HepG2 (cell line): ENCODE measurements at regions not wholly inside any gene's neighbourhood (a gene's known extent, or its start where the extent isn't known, plus 50 kb on each side); places are given as distances from the start of the nearest gene placed in this dataset.
A peak's percentile ranks its signal among the peaks of the same experiment; 100 is the strongest.

ENCODE experiments used
- ATAC-seq: fragments of 200-7000 bp; cut with Tn5 transposase; 3 replicates; pipeline ENCODE4 v1.9.1; 2020; ENCODE audit warnings: mild to moderate bottlenecking, moderate library complexity
- BruUV-seq: library from RNA; stranded (reverse); fragments of 400-500 nt; replicated peaks from 2 replicates; lab custom pipeline; 2021; lab: Mats Ljungman, UMichigan
- CTCF ChIA-PET: fragments of 300-600 bp; formaldehyde crosslinking; extraction: SDS; loops from one replicate; lab custom pipeline; 2021; ENCODE audit warnings: low total read pairs, inconsistent platforms, low intra/inter-chr PET ratio; lab: Yijun Ruan, JAX
- POLR2A ChIA-PET: fragments of 350-600 bp; sonication (Branson Sonifier 250); formaldehyde crosslinking; loops from one replicate; lab custom pipeline; 2020; ENCODE audit warnings: antibody characterized with exemption, inconsistent platforms; lab: Yijun Ruan, JAX
- DNase-seq: peaks from one replicate; pipeline ENCODE4 v3.0.0-alpha.2; 2015; ENCODE audit warnings: low spot score
- FAIRE-seq: peaks from 3 replicates; lab custom pipeline; 2011; peaks lifted over from hg19 to GRCh38; lab: Jason Lieb, UNC
- H2AFZ ChIP-seq: one replicate; pipeline ENCODE4 v1.6.1; 2011; ENCODE audit warnings: low read length, inconsistent platforms
- H3K27ac ChIP-seq: fragments of 300-600 bp; 3 replicates; pipeline ENCODE4 v1.8.0; 2011; ENCODE audit warnings: mixed run types, mild to moderate bottlenecking, mixed read lengths, low read length, inconsistent platforms; ENCODE audit not compliant: insufficient read depth; ENCODE audit errors: extremely low read length
- H3K27me3 ChIP-seq, 2 experiments: fragments of 200-600 bp in 1 of 2; 2 replicates in 1 of 2; 3 replicates in 1 of 2; pipeline versions ENCODE4 v1.6.0 to v1.8.0; 2011; ENCODE audit warnings: low read length in 2 of 2, mild to moderate bottlenecking in 2 of 2, moderate library complexity in 2 of 2, inconsistent platforms in 1 of 2; ENCODE audit not compliant: insufficient read depth in 2 of 2, control insufficient read depth in 1 of 2
- H3K36me3 ChIP-seq, 2 experiments: fragments of 200-600 bp in 1 of 2; replicated peaks in 1 of 2; 2 replicates in 1 of 2; 3 replicates in 1 of 2; pipeline versions ENCODE4 v1.5.1 to v1.8.0; 2011; ENCODE audit warnings: low read length in 2 of 2, inconsistent platforms in 1 of 2; ENCODE audit not compliant: insufficient read depth in 2 of 2, control insufficient read depth in 1 of 2
- H3K4me1 ChIP-seq: 2 replicates; pipeline ENCODE4 v1.5.1; 2012; ENCODE audit warnings: low read length, inconsistent platforms; ENCODE audit not compliant: insufficient read depth
- H3K4me2 ChIP-seq: 2 replicates; pipeline ENCODE4 v1.6.0; 2011; ENCODE audit warnings: low read depth, low read length, inconsistent platforms
- H3K4me3 ChIP-seq, 3 experiments: fragments of 200-600 bp in 1 of 3; sonication (generic), shearing (Covaris generic) in 1 of 3; replicated peaks in 1 of 3; 2 replicates each; pipeline ENCODE4 v1.5.1; 2011 to 2016; ENCODE audit warnings: low read length in 3 of 3, inconsistent platforms in 2 of 3, low read depth in 2 of 3, mild to moderate bottlenecking in 2 of 3, control low read depth in 1 of 3, mixed read lengths in 1 of 3; ENCODE audit not compliant: insufficient read depth in 1 of 3
- H3K79me2 ChIP-seq: one replicate; pipeline ENCODE4 v1.6.1; 2011; ENCODE audit warnings: low read length, inconsistent platforms; ENCODE audit not compliant: insufficient read depth
- H3K9ac ChIP-seq: 2 replicates; pipeline ENCODE4 v1.6.0; 2011; ENCODE audit warnings: mild to moderate bottlenecking, low read depth, low read length, inconsistent platforms; ENCODE audit not compliant: insufficient read depth
- H3K9me3 ChIP-seq: 2 replicates; pipeline ENCODE4 v1.5.1; 2012; ENCODE audit warnings: mild to moderate bottlenecking, low read length
- H4K20me1 ChIP-seq: 2 replicates; pipeline ENCODE4 v1.6.0; 2011; ENCODE audit warnings: inconsistent platforms, mild to moderate bottlenecking, low read length, moderate library complexity; ENCODE audit not compliant: insufficient read depth
- ATRX ChIP-seq: sonication (generic); formaldehyde crosslinking; IDR thresholded peaks from 2 replicates; pipeline ENCODE4 v1.4.0; 2020; ENCODE audit warnings: missing genetic modification reagents, borderline replicate concordance
- CAMTA2 ChIP-seq: sonication (generic); formaldehyde crosslinking; IDR thresholded peaks from 2 replicates; pipeline ENCODE4 v1.4.0; 2020; ENCODE audit warnings: mild to moderate bottlenecking, missing genetic modification reagents, borderline replicate concordance
- FOXC1 ChIP-seq: sonication (generic); formaldehyde crosslinking; IDR thresholded peaks from 2 replicates; pipeline ENCODE4 v1.8.0; 2022; ENCODE audit warnings: mild to moderate bottlenecking, missing genetic modification reagents, borderline replicate concordance
- JUN ChIP-seq: sonication (generic); formaldehyde crosslinking; IDR thresholded peaks from 2 replicates; pipeline ENCODE4 v1.4.0; 2020; ENCODE audit warnings: mild to moderate bottlenecking, missing genetic modification reagents
- KDM6A ChIP-seq: IDR thresholded peaks from 2 replicates; pipeline ENCODE4 v1.6.1; 2016; ENCODE audit warnings: low read depth
- RELA ChIP-seq: sonication (generic); formaldehyde crosslinking; IDR thresholded peaks from 2 replicates; pipeline ENCODE4 v1.4.0; 2020; ENCODE audit warnings: missing genetic modification reagents
- TGIF2 ChIP-seq: IDR thresholded peaks from 2 replicates; pipeline ENCODE4 v1.6.1; 2016; ENCODE audit warnings: control low read depth, missing compliant biosample characterization
- ZIK1 ChIP-seq: sonication (generic); formaldehyde crosslinking; IDR thresholded peaks from 2 replicates; pipeline ENCODE4 v1.5.0; 2020; ENCODE audit warnings: mild to moderate bottlenecking, low read depth, missing genetic modification reagents, borderline replicate concordance
- ZNF282 ChIP-seq: fragments of 450-650 bp; IDR thresholded peaks from 2 replicates; pipeline ENCODE4 v1.6.1; 2018; ENCODE audit not compliant: partially characterized antibody
- ZNF333 ChIP-seq: sonication (generic); formaldehyde crosslinking; IDR thresholded peaks from 2 replicates; pipeline ENCODE4 v1.4.0; 2020; ENCODE audit warnings: mild to moderate bottlenecking, missing genetic modification reagents, borderline replicate concordance
- WGBS: methylation state at CpG from one replicate; pipeline ENCODE4 v1.1.6; 2017; ENCODE audit warnings: low lambda C conversion rate; 5-methylcytosine and 5-hydroxymethylcytosine counted together
- in situ Hi-C: cut with HindIII; loops from 2 replicates; pipeline ENCODE4 v1.10.0; 2017; ENCODE audit warnings: low pct_unique_long_range_greater_than_20kb; ENCODE audit not compliant: extremely low pct_ligation_motif_present
- intact Hi-C: fragments of 100-400 bp; cut with micrococcal nuclease; formaldehyde crosslinking; loops from one replicate; pipeline ENCODE4 v1.10.0; 2022; ENCODE audit not compliant: unreplicated experiment
- TF ChIP-seq, protein P1 (sequence below): sonication (generic); formaldehyde crosslinking; IDR thresholded peaks from 2 replicates; pipeline ENCODE4 v1.8.0; 2022; ENCODE audit warnings: missing genetic modification reagents, mild to moderate bottlenecking, borderline replicate concordance
- TF ChIP-seq, protein P2 (sequence below): sonication (generic); formaldehyde crosslinking; IDR thresholded peaks from 2 replicates; pipeline ENCODE4 v1.5.0; 2020; ENCODE audit warnings: mild to moderate bottlenecking, missing genetic modification reagents, borderline replicate concordance
- TF ChIP-seq, protein P3 (sequence below): sonication (generic); formaldehyde crosslinking; IDR thresholded peaks from 2 replicates; pipeline ENCODE4 v1.5.0; 2020; ENCODE audit warnings: mild to moderate bottlenecking, missing genetic modification reagents

DNA sequence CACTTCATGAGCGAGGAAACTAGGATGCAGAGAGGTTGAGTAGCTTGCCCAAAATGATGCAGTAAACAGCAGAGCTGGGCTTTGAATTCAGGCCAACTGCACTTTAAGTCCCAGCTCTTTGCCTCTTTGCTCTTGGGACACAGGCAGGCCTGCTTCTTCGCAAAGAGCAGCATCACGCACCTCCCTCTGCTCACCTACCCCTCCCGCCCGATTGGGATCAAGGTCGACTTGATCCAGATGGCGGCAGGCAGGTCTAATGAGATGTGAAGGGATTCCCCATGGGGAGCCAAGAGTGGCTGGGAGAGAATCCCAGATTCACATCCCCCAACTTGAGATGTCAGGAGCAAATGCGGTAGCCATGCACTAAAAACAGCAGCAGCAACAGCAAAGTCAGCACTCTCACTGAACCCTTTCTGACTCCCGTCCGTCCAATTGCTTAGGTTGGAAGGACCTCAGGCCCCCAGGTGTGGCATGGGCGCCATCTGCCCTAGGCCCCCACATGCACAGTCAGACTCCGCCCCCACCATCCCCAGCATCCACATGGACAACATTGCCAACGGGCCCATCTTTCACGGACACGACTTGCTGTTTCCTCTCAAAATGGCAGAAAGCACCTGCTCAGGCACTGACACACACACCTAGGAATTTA is 84.3 kb upstream of the MAP4K4 start:
- no peaks in the 10 kb centered on the region for H3K9me3 ChIP-seq
- no peaks in the 10 kb centered on the region for H3K27me3 ChIP-seq
- in situ Hi-C loops (no loop called here), intact Hi-C loops (loop anchor here (5.0 kb wide), 2 partner anchors 46 to 84 kb away; partner anchors contain the start of gene MAP4K4)
- H3K9ac ChIP-seq, result no peak overlapping the region
- no peaks in the 10 kb centered on the region for H3K36me3 ChIP-seq
- no peak overlapping the region for H2AFZ ChIP-seq
- BruUV-seq, result no TSS peak
- 0 out of 2 replicates have a peak overlapping the region, but pooled peaks have one; percentile 10 for H3K4me2 ChIP-seq
- no peaks in the 10 kb centered on the region for H4K20me1 ChIP-seq
- ChIA-PET CTCF (no interaction called here), POLR2A (interaction anchor here (1.4 kb wide), 1 partner anchor 15 kb away, joined by 4 read pairs; no protein-coding TSS in a partner anchor)
- ATAC-seq, result peak; percentile 15; the same call in 1 of the 3 replicates
- no peaks in the 10 kb centered on the region for H3K79me2 ChIP-seq
- 71% methylated on average over 15 of the region's 15 CpGs for WGBS
- no peak overlapping the region for H3K4me3 ChIP-seq
- no peak overlapping the region for H3K27ac ChIP-seq
- peak; percentile 29 for DNase-seq
- peaks cover 58% of the 10 kb centered on the region for H3K4me1 ChIP-seq
- peak; percentile 42 for FAIRE-seq
- TF ChIP-seq, protein P1, sequence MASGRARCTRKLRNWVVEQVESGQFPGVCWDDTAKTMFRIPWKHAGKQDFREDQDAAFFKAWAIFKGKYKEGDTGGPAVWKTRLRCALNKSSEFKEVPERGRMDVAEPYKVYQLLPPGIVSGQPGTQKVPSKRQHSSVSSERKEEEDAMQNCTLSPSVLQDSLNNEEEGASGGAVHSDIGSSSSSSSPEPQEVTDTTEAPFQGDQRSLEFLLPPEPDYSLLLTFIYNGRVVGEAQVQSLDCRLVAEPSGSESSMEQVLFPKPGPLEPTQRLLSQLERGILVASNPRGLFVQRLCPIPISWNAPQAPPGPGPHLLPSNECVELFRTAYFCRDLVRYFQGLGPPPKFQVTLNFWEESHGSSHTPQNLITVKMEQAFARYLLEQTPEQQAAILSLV (CRISPR knock-in tag), result no peak
- TF ChIP-seq CAMTA2 (CRISPR knock-in tag) (0 out of 2 replicates have a peak, but pooled peaks have one; percentile 36), KDM6A (CRISPR knock-in tag) (no peak), RELA (CRISPR knock-in tag) (no peak), ZIK1 (no peak), JUN (CRISPR knock-in tag) (no peak), ZNF333 (CRISPR knock-in tag) (peak; percentile 29; the same call in 1 of the 2 replicates), TGIF2 (CRISPR knock-in tag) (no peak), FOXC1 (CRISPR knock-in tag) (no peak), ZNF282 (no peak), ATRX (CRISPR knock-in tag) (no peak)
- TF ChIP-seq, protein P2, sequence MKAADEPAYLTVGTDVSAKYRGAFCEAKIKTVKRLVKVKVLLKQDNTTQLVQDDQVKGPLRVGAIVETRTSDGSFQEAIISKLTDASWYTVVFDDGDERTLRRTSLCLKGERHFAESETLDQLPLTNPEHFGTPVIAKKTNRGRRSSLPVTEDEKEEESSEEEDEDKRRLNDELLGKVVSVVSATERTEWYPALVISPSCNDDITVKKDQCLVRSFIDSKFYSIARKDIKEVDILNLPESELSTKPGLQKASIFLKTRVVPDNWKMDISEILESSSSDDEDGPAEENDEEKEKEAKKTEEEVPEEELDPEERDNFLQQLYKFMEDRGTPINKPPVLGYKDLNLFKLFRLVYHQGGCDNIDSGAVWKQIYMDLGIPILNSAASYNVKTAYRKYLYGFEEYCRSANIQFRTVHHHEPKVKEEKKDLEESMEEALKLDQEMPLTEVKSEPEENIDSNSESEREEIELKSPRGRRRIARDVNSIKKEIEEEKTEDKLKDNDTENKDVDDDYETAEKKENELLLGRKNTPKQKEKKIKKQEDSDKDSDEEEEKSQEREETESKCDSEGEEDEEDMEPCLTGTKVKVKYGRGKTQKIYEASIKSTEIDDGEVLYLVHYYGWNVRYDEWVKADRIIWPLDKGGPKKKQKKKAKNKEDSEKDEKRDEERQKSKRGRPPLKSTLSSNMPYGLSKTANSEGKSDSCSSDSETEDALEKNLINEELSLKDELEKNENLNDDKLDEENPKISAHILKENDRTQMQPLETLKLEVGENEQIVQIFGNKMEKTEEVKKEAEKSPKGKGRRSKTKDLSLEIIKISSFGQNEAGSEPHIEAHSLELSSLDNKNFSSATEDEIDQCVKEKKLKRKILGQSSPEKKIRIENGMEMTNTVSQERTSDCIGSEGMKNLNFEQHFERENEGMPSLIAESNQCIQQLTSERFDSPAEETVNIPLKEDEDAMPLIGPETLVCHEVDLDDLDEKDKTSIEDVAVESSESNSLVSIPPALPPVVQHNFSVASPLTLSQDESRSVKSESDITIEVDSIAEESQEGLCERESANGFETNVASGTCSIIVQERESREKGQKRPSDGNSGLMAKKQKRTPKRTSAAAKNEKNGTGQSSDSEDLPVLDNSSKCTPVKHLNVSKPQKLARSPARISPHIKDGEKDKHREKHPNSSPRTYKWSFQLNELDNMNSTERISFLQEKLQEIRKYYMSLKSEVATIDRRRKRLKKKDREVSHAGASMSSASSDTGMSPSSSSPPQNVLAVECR, result peak; percentile 8; the same call in 1 of the 2 replicates
- TF ChIP-seq, protein P3, sequence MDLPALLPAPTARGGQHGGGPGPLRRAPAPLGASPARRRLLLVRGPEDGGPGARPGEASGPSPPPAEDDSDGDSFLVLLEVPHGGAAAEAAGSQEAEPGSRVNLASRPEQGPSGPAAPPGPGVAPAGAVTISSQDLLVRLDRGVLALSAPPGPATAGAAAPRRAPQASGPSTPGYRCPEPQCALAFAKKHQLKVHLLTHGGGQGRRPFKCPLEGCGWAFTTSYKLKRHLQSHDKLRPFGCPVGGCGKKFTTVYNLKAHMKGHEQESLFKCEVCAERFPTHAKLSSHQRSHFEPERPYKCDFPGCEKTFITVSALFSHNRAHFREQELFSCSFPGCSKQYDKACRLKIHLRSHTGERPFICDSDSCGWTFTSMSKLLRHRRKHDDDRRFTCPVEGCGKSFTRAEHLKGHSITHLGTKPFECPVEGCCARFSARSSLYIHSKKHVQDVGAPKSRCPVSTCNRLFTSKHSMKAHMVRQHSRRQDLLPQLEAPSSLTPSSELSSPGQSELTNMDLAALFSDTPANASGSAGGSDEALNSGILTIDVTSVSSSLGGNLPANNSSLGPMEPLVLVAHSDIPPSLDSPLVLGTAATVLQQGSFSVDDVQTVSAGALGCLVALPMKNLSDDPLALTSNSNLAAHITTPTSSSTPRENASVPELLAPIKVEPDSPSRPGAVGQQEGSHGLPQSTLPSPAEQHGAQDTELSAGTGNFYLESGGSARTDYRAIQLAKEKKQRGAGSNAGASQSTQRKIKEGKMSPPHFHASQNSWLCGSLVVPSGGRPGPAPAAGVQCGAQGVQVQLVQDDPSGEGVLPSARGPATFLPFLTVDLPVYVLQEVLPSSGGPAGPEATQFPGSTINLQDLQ, result no peak
